Esophagus squamous epithelium (tissue), 5 donors: ENCODE measurements at regions not wholly inside any gene's neighbourhood (a gene's known extent, or its start where the extent isn't known, plus 50 kb on each side); places are given as distances from the start of the nearest gene placed in this dataset.
A peak's percentile ranks its signal among the peaks of the same experiment; 100 is the strongest.

Experiments
- DNase-seq: peaks from one replicate; lab custom pipeline; 2025; lab: John Stamatoyannopoulos, UW
- H3K27ac ChIP-seq, 4 donors: fragments of 200-600 bp; sonication (generic); one replicate each; pipeline ENCODE4 v1.5.1; 2016 to 2019; ENCODE audit warnings: mild to moderate bottlenecking in 1 of 4
- H3K27me3 ChIP-seq, 4 donors: fragments of 200-600 bp; sonication (generic); 1 replicate in 3 of 4; 2 replicates in 1 of 4; pipeline versions ENCODE4 v1.5.1 to v1.6.0; 2017 to 2021; ENCODE audit warnings: antibody characterized with exemption in 1 of 4
- H3K36me3 ChIP-seq, 3 donors: fragments of 200-600 bp; sonication (generic); one replicate each; pipeline ENCODE4 v1.5.1; 2016 to 2019
- H3K4me1 ChIP-seq, 3 donors: fragments of 200-600 bp; sonication (generic); one replicate each; pipeline ENCODE4 v1.5.1; 2017 to 2019
- H3K4me3 ChIP-seq, 4 donors: fragments of 200-600 bp; sonication (generic); 1 replicate in 3 of 4; 2 replicates in 1 of 4; pipeline ENCODE4 v1.5.1; 2016 to 2019; ENCODE audit warnings: mild to moderate bottlenecking in 2 of 4, moderate library complexity in 1 of 4
- H3K9me3 ChIP-seq, 3 donors: fragments of 200-600 bp; sonication (generic); one replicate each; pipeline ENCODE4 v1.5.1; 2016 to 2019
- CTCF ChIP-seq, 6 experiments: fragments of 450-650 bp in 4 of 6; fragments of 200-600 bp in 2 of 6; sonication (generic) in 2 of 6; IDR thresholded peaks; one replicate each; pipeline ENCODE4 v1.5.1; 2016 to 2019; ENCODE audit warnings: antibody characterized with exemption in 6 of 6, mild to moderate bottlenecking in 4 of 6, moderate library complexity in 4 of 6
- POLR2A ChIP-seq, 4 donors: fragments of 450-650 bp; IDR thresholded peaks; one replicate each; pipeline ENCODE4 v1.6.1; 2017; ENCODE audit warnings: antibody characterized with exemption in 4 of 4, mild to moderate bottlenecking in 4 of 4, moderate library complexity in 3 of 4
- whole genome bisulfite sequencing, 2 donors: methylation state at CpG; one replicate each; pipeline ENCODE4 v1.1.5; 2018; 5-methylcytosine and 5-hydroxymethylcytosine counted together
- intact Hi-C: fragments of 100-400 bp; cut with DNase I; formaldehyde crosslinking; loops from one replicate; pipeline ENCODE4 v1.15.0; 2022
- donor health status: DM: yes; HTN: yes; CAD: no.

GRCh38 chr7:130888468-130888867 lies 154.5 kb upstream of the KLF14 start:
- intact Hi-C loops: loop anchor here (5.0 kb wide), 1 partner anchor 104 kb away; no protein-coding TSS in a partner anchor
- Histone ChIP-seq H3K36me3 (peaks cover 0 to 41% (median 0%) of the 10 kb centered on the region in 3 donors), H3K27ac (peak overlapping the region; percentile 64 to 86 (median 76)), H3K4me1 (peaks cover 32 to 94% (median 76%) of the 10 kb centered on the region in 3 donors), H3K4me3 (no peak overlapping the region), H3K9me3 (no peaks in the 10 kb centered on the region), H3K27me3 (no peaks in the 10 kb centered on the region)
- TF ChIP-seq POLR2A (IDR thresholded peaks at IDR 0.05) (no peak), CTCF (IDR thresholded peaks at IDR 0.05) (no peak)
- 82 to 86% methylated on average over 5 of the region's 5 CpGs for WGBS, 2 donors
- DNase-seq: no peak

GRCh38 chr7:130890176-130891020 lies 156.4 kb upstream of the KLF14 start:
- intact Hi-C loops: no loop called here
- DNase-seq: no peak
- H3K4me1 ChIP-seq: peaks cover 39 to 94% (median 85%) of the 10 kb centered on the region in 3 donors
- peaks cover 0 to 33% (median 0%) of the 10 kb centered on the region in 3 donors for H3K36me3 ChIP-seq
- TF ChIP-seq CTCF (IDR thresholded peaks at IDR 0.05): no peak
- no peak for TF ChIP-seq POLR2A (IDR thresholded peaks at IDR 0.05)
- 71 to 72% methylated on average over 11 of the region's 11 CpGs for WGBS, 2 donors
- H3K27me3 ChIP-seq: no peaks in the 10 kb centered on the region
- peak overlapping the region; percentile 83 to 94 (median 92) for H3K27ac ChIP-seq
- no peaks in the 10 kb centered on the region for H3K9me3 ChIP-seq
- H3K4me3 ChIP-seq: peak overlapping the region in 1 of 4 donors; percentile 12

- H3K27me3 ChIP-seq: no peaks in the 10 kb centered on the region
- TF ChIP-seq CTCF (IDR thresholded peaks at IDR 0.05): no peak
- no peak for TF ChIP-seq POLR2A (IDR thresholded peaks at IDR 0.05)
- DNase-seq: no peak
- 14 to 15% methylated on average over 12 to 13 of the region's 15 CpGs for WGBS, 2 donors
- no peaks in the 10 kb centered on the region for H3K9me3 ChIP-seq
- intact Hi-C loops: no loop called here
- H3K36me3 ChIP-seq: peaks cover 0 to 33% (median 0%) of the 10 kb centered on the region in 3 donors
- H3K4me3 ChIP-seq: peak overlapping the region in 3 of 4 donors; percentile 5 to 52 (median 17)
- H3K4me1 ChIP-seq: peaks cover 41 to 94% (median 77%) of the 10 kb centered on the region in 3 donors
- peak overlapping the region; percentile 83 to 94 (median 92) for H3K27ac ChIP-seq
Observed at GRCh38 chr7:130891254-130892094, 157.5 kb upstream of the KLF14 start.

- no peak overlapping the region for H3K4me3 ChIP-seq
- TF ChIP-seq POLR2A (IDR thresholded peaks at IDR 0.05): no peak
- TF ChIP-seq CTCF (IDR thresholded peaks at IDR 0.05): no peak
- WGBS, 2 donors: 25 to 34% methylated on average over 7 of the region's 7 CpGs
- intact Hi-C loops: no loop called here
- H3K27ac ChIP-seq: peak overlapping the region; percentile 50 to 88 (median 80)
- no peaks in the 10 kb centered on the region for H3K9me3 ChIP-seq
- H3K27me3 ChIP-seq: no peaks in the 10 kb centered on the region
- H3K36me3 ChIP-seq: peaks cover 0 to 45% (median 0%) of the 10 kb centered on the region in 3 donors
- H3K4me1 ChIP-seq: peaks cover 47 to 94% (median 78%) of the 10 kb centered on the region in 3 donors
- no peak for DNase-seq
Observed at GRCh38 chr7:130893441-130893894, 159.5 kb upstream of the KLF14 start.
